OCI-LY3 (cell line): ENCODE measurements at regions not wholly inside any gene's neighbourhood (a gene's known extent, or its start where the extent isn't known, plus 50 kb on each side); places are given as distances from the start of the nearest gene placed in this dataset.

Experiments used
- H2AFZ ChIP-seq: fragments of 200-600, 300-600 bp; shearing (Covaris generic); 2 replicates; pipeline ENCODE4 v1.6.0; 2014; ENCODE audit warnings: antibody characterized with exemption, low read depth, low read length
- H3K27ac ChIP-seq: fragments of 200-600, 300-600 bp; sonication (generic); 2 replicates; pipeline ENCODE4 v1.5.1; 2014; ENCODE audit warnings: mild to moderate bottlenecking, low read length, moderate library complexity, mixed read lengths
- H3K27me3 ChIP-seq: fragments of 200-600, 300-600 bp; sonication (generic); 2 replicates; pipeline ENCODE4 v1.6.1; 2014; ENCODE audit warnings: low read depth, low read length, mixed read lengths
- H3K36me3 ChIP-seq: fragments of 200-600, 300-600 bp; sonication (generic); replicated peaks from 2 replicates; pipeline ENCODE3; 2014; ENCODE audit warnings: low read depth, low read length, mixed read lengths
- H3K4me1 ChIP-seq: fragments of 300-600, 200-600 bp; sonication (generic); 2 replicates; pipeline ENCODE4 v1.6.1; 2014; ENCODE audit warnings: low read length, mixed read lengths
- H3K4me2 ChIP-seq: fragments of 200-600, 300-600 bp; sonication (generic); 2 replicates; pipeline ENCODE4 v1.6.1; 2014; ENCODE audit warnings: low read length, mixed read lengths
- H3K4me3 ChIP-seq: fragments of 300-600, 200-600 bp; sonication (generic); 2 replicates; pipeline ENCODE4 v1.5.1; 2014; ENCODE audit warnings: antibody characterized with exemption, mild to moderate bottlenecking, low read length, moderate library complexity
- H3K79me2 ChIP-seq: fragments of 300-600, 200-600 bp; shearing (Covaris generic); 2 replicates; pipeline ENCODE4 v1.6.1; 2014; ENCODE audit warnings: mild to moderate bottlenecking, low read length, mixed read lengths
- H3K9ac ChIP-seq: fragments of 300-600, 200-600 bp; shearing (Covaris generic); 2 replicates; pipeline ENCODE4 v1.6.0; 2014; ENCODE audit warnings: mild to moderate bottlenecking, low read length, moderate library complexity
- H3K9me3 ChIP-seq: fragments of 200-600, 300-600 bp; shearing (Covaris generic); 2 replicates; pipeline ENCODE4 v1.6.1; 2014; ENCODE audit warnings: low read length, mixed read lengths; ENCODE audit not compliant: insufficient read depth
- H4K20me1 ChIP-seq: fragments of 200-600, 300-600 bp; sonication (generic); 2 replicates; pipeline ENCODE4 v1.6.1; 2016; ENCODE audit warnings: low read length, mixed read lengths; ENCODE audit not compliant: insufficient read depth
- EZH2phosphoT487 ChIP-seq: fragments of 200-600 bp; shearing (Covaris generic); IDR thresholded peaks from 2 replicates; pipeline ENCODE4 v1.6.1; 2018; ENCODE audit warnings: antibody characterized with exemption, mixed run types, low read depth
- TF ChIP-seq, protein P1 (sequence below): fragments of 200-600, 300-600 bp; sonication (generic); IDR thresholded peaks from 2 replicates; pipeline ENCODE4 v1.5.1; 2014; ENCODE audit warnings: antibody characterized with exemption, low read length, low read depth

DNA sequence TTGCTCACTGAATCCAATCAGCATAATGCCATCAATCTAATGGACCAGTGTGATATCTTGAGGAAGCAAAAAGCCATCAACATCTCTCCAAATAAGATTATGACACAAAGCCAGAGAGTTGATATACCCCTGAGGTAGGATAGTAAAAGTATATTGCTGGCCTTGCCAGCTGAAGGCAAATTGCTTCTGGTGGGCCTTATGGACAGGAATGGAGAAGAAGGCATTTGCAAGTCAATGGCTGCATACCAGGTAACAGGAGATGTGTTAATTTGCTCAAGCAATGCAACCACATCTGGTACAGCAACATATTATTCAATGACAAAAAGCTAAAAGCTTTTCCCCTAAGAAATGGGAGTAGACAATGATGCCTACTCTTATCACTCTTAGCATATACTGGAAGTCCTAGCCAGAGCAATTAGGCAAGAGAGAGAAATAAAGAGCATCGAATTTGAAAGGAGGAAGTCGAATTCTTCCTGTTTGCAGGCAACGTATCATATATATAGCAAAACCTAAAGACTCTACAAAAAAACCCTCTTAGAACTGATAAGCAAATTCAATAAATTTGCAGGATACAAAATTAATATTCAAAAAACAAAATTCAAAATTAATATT lies 216.1 kb upstream of the RASA1 start:
- no peaks in the 10 kb centered on the region for H3K27me3 ChIP-seq
- no peaks in the 10 kb centered on the region for H3K36me3 ChIP-seq
- no peaks in the 10 kb centered on the region for H3K4me1 ChIP-seq
- no peak overlapping the region for H3K9ac ChIP-seq
- no peaks in the 10 kb centered on the region for H4K20me1 ChIP-seq
- no peak overlapping the region for H2AFZ ChIP-seq
- H3K4me2 ChIP-seq, result no peak overlapping the region
- no peaks in the 10 kb centered on the region for H3K79me2 ChIP-seq
- H3K4me3 ChIP-seq, result no peak overlapping the region
- no peaks in the 10 kb centered on the region for H3K9me3 ChIP-seq
- TF ChIP-seq, protein P1, sequence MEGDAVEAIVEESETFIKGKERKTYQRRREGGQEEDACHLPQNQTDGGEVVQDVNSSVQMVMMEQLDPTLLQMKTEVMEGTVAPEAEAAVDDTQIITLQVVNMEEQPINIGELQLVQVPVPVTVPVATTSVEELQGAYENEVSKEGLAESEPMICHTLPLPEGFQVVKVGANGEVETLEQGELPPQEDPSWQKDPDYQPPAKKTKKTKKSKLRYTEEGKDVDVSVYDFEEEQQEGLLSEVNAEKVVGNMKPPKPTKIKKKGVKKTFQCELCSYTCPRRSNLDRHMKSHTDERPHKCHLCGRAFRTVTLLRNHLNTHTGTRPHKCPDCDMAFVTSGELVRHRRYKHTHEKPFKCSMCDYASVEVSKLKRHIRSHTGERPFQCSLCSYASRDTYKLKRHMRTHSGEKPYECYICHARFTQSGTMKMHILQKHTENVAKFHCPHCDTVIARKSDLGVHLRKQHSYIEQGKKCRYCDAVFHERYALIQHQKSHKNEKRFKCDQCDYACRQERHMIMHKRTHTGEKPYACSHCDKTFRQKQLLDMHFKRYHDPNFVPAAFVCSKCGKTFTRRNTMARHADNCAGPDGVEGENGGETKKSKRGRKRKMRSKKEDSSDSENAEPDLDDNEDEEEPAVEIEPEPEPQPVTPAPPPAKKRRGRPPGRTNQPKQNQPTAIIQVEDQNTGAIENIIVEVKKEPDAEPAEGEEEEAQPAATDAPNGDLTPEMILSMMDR, result no peak
- TF ChIP-seq EZH2phosphoT487, result no peak
- H3K27ac ChIP-seq, result no peak overlapping the region

DNA sequence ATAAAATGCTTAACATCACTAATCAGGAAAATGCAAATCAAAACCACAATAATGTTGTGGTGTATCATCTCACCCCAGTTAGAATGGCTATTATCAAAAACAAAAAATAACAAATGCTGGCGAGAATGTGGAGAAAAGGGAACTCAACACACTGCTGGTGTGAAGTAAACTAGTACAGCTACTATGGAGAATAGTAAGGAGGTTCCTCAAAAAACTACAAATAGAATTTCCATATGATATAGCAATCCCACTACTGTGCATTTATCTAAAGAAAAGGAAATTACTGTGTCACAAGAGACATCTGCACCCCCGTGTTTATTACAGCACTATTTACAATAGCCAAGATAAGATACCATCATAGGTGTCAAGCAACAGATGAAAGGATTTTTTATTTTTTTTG lies 214.5 kb upstream of the RASA1 start:
- Histone ChIP-seq H3K4me1 (no peaks in the 10 kb centered on the region), H3K9me3 (no peaks in the 10 kb centered on the region), H3K27me3 (no peaks in the 10 kb centered on the region), H3K79me2 (no peaks in the 10 kb centered on the region), H3K4me3 (no peak overlapping the region), H2AFZ (no peak overlapping the region), H4K20me1 (no peaks in the 10 kb centered on the region), H3K4me2 (no peak overlapping the region), H3K36me3 (no peaks in the 10 kb centered on the region), H3K27ac (no peak overlapping the region), H3K9ac (no peak overlapping the region)
- TF ChIP-seq, protein P1, result no peak
- no peak for TF ChIP-seq EZH2phosphoT487

DNA sequence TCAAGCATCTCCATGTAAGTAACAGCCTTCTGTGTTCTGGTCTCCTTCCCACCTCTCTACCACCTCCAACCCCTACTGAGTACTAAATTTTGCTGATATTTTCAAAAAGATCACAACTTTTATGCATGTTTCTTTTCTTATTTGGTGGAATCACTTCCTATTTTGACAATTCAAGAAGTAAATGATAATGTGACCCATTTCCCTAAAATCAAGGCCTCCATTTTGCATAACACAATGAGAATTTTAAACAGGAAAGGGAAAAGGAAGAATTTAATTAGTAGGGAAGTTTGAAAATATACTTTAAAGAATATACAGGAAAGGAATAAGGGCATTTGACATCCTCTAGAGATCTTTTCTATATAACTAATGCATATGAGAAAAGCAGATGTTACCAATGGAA lies 212.9 kb upstream of the RASA1 start:
- Histone ChIP-seq H3K27ac (no peak overlapping the region), H3K27me3 (no peaks in the 10 kb centered on the region), H3K9ac (no peak overlapping the region), H2AFZ (no peak overlapping the region), H3K4me1 (no peaks in the 10 kb centered on the region), H3K36me3 (no peaks in the 10 kb centered on the region), H3K79me2 (no peaks in the 10 kb centered on the region), H3K4me2 (no peak overlapping the region), H4K20me1 (no peaks in the 10 kb centered on the region), H3K9me3 (no peaks in the 10 kb centered on the region), H3K4me3 (no peak overlapping the region)
- TF ChIP-seq EZH2phosphoT487, result no peak
- TF ChIP-seq, protein P1, result no peak

DNA sequence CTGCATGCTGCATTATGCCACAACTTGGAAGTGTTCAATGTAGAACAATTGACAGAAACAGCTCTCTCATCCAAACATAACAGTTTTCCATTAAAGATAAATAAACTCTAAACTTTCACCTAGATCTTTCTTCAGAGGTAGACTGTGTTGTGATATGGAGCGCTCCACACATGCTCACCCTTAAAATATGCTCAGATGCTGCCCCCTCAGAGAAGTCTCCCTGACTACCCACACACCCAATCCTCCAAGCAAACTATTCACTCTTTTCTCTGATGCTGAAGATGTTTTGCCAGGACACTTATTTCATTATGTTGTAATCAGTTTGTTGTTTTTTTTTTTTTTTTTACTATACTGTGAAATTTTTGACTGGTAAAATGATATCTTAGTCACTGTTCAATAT lies 206.6 kb upstream of the RASA1 start:
- Histone ChIP-seq H3K27ac (no peak overlapping the region), H3K4me2 (no peak overlapping the region), H3K9me3 (no peaks in the 10 kb centered on the region), H3K79me2 (no peaks in the 10 kb centered on the region), H3K4me3 (no peak overlapping the region), H3K9ac (no peak overlapping the region), H3K27me3 (no peaks in the 10 kb centered on the region), H2AFZ (no peak overlapping the region), H3K36me3 (no peaks in the 10 kb centered on the region), H3K4me1 (no peaks in the 10 kb centered on the region), H4K20me1 (no peaks in the 10 kb centered on the region)
- TF ChIP-seq EZH2phosphoT487, result no peak
- TF ChIP-seq, protein P1, result no peak
